Left ventricle myocardium inferior (tissue), 1 donor: ENCODE measurements at regions not wholly inside any gene's neighbourhood (a gene's known extent, or its start where the extent isn't known, plus 50 kb on each side); places are given as distances from the start of the nearest gene placed in this dataset.

Experiments used
- DNase-seq: peaks from one replicate; pipeline ENCODE4 v3.0.0-alpha.2; 2020
- H3K27ac ChIP-seq: fragments of 200-600 bp; replicated peaks from 2 replicates; pipeline ENCODE4 v1.8.0; 2021
- H3K27me3 ChIP-seq: fragments of 200-600 bp; 2 replicates; pipeline ENCODE4 v1.8.0; 2021; ENCODE audit warnings: low read depth
- H3K36me3 ChIP-seq: fragments of 200-600 bp; 2 replicates; pipeline ENCODE4 v1.8.0; 2021
- H3K4me1 ChIP-seq: fragments of 200-600 bp; 2 replicates; pipeline ENCODE4 v1.8.0; 2021
- H3K4me3 ChIP-seq: fragments of 200-600 bp; 2 replicates; pipeline ENCODE4 v1.8.0; 2021; ENCODE audit warnings: mild to moderate bottlenecking, moderate library complexity
- H3K9me3 ChIP-seq: fragments of 200-600 bp; replicated peaks from 2 replicates; pipeline ENCODE4 v1.8.0; 2021
- intact Hi-C: fragments of 100-400 bp; cut with micrococcal nuclease; formaldehyde crosslinking; loops from one replicate; pipeline ENCODE4 v1.11.0; 2022
- TF ChIP-seq, protein P1 (sequence below): fragments of 200-600 bp; IDR thresholded peaks from 2 replicates; pipeline ENCODE4 v1.8.0; 2021; ENCODE audit warnings: antibody characterized with exemption, mild to moderate bottlenecking, borderline replicate concordance
- donor health status: DM: no; HTN: yes; CAD: no; lungs with severe emphysema.

DNA sequence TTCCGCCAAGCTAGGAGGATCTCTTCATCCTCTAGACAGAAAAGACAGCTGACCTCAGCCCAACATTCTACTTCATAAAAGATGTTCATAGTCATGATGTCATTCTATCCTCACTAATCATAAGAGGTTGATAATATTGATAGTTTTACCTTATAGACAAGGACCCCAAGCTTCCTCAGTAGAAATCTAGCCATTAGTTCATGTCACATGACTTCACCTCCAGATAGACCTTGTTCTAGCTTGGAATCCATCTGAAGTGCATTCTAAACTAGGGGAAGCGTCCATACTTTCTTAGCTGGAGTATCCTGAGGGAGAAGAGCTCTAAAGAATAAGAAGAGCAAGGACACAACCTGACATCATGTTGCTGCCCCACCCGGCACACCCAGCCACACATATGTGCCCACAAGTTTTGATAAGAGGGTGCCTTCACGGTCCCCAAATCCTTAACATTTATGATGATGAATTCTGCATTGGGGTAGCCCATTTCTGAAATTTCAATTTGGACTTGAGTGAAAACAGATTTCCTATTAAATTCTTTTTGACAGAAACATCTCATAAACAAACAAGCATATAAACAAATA lies 292.5 kb upstream of the STXBP5 start:
- Histone ChIP-seq H3K9me3 (no peaks in the 10 kb centered on the region), H3K36me3 (no peaks in the 10 kb centered on the region), H3K4me1 (peaks cover 24% of the 10 kb centered on the region), H3K4me3 (no peak overlapping the region), H3K27ac (no peak overlapping the region), H3K27me3 (no peaks in the 10 kb centered on the region)
- no peak for DNase-seq
- intact Hi-C loops = no loop called here
- TF ChIP-seq, protein P1, sequence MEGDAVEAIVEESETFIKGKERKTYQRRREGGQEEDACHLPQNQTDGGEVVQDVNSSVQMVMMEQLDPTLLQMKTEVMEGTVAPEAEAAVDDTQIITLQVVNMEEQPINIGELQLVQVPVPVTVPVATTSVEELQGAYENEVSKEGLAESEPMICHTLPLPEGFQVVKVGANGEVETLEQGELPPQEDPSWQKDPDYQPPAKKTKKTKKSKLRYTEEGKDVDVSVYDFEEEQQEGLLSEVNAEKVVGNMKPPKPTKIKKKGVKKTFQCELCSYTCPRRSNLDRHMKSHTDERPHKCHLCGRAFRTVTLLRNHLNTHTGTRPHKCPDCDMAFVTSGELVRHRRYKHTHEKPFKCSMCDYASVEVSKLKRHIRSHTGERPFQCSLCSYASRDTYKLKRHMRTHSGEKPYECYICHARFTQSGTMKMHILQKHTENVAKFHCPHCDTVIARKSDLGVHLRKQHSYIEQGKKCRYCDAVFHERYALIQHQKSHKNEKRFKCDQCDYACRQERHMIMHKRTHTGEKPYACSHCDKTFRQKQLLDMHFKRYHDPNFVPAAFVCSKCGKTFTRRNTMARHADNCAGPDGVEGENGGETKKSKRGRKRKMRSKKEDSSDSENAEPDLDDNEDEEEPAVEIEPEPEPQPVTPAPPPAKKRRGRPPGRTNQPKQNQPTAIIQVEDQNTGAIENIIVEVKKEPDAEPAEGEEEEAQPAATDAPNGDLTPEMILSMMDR = no peak

DNA sequence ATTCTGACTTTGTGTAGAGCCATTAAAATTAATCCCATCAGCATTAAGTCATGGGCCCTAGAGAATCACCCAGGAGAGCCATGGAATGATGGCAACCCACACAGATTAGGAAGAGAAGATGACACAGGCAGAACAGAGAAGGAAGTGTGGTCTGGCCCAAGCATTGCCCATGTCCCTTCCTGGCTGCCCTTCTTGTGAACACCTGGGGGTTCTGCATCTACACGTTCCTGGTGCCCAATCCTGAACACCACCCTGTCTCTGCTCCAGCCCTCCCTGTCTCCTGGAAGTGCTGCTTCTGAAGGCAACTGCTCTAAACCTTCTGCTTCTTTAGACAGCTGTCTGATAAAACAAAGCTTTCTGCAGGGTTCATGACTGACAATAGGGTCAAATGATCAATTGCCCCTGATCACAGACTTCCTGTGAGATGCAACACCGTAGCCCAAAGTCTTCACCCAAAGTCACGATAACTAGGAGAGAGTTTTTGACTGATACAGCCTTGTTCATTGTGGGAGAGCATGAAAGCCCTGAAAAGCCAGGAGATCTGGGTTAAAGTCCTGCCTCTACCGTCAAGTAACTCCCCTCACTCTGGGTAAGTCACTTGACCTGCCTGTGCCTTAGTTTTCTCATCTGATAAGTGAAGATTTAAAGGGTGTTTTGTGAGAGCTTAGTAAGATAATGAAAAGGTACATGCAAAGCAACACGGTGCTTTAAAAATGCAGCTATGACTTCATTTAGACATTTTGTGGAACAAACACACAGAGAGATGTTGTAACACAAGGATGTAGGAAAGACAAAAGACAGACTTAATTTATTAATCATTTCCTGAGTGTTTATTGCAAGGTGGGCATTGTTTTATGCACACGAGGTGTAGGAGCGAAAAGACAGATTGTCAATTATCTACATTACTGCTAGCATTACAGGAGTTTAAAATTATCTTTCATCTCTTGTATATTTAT lies 291.2 kb upstream of the STXBP5 start:
- TF ChIP-seq, protein P1 = no peak
- Histone ChIP-seq H3K36me3 (no peaks in the 10 kb centered on the region), H3K27ac (peak overlapping the region; percentile 79), H3K4me1 (peaks cover 24% of the 10 kb centered on the region), H3K27me3 (no peaks in the 10 kb centered on the region), H3K4me3 (no peak overlapping the region), H3K9me3 (no peaks in the 10 kb centered on the region)
- DNase-seq = no peak
- intact Hi-C loops = no loop called here

DNA sequence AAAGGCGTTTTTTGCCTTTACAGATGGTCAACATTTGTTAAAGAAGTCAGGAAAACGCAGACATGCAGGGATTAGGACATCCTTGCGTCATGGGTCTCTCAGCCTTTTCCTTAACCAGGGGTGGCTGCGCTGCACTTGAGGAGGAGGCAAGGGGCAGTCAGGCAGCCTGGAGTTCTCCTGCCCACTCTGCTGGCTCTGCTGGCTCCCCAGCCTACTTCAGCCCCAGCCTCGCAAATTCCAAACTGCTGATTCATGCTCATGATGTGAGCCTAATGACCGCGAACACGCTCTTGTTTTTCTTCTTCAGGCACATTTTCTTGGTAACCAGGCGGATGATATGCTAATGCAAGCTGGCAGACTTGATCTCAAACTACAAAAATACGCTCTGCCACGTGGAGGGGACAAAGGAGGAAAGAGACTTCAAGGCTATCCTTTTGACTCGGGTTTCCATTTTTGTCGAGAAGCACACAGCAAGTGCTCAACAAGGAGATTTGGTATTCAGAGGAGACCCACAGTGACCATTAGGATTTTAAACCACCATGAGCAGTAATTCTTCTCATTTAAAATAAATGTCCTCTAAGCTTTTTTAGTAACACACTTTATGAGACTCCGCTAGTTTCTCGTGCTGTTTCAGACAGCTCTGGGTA lies 290.3 kb upstream of the STXBP5 start:
- Histone ChIP-seq H3K27me3 (no peaks in the 10 kb centered on the region), H3K9me3 (no peaks in the 10 kb centered on the region), H3K36me3 (no peaks in the 10 kb centered on the region), H3K4me1 (peaks cover 24% of the 10 kb centered on the region), H3K4me3 (peak overlapping the region; percentile 49), H3K27ac (peak overlapping the region; percentile 79)
- peak; percentile 33 for DNase-seq
- TF ChIP-seq, protein P1 = no peak
- intact Hi-C loops = no loop called here

DNA sequence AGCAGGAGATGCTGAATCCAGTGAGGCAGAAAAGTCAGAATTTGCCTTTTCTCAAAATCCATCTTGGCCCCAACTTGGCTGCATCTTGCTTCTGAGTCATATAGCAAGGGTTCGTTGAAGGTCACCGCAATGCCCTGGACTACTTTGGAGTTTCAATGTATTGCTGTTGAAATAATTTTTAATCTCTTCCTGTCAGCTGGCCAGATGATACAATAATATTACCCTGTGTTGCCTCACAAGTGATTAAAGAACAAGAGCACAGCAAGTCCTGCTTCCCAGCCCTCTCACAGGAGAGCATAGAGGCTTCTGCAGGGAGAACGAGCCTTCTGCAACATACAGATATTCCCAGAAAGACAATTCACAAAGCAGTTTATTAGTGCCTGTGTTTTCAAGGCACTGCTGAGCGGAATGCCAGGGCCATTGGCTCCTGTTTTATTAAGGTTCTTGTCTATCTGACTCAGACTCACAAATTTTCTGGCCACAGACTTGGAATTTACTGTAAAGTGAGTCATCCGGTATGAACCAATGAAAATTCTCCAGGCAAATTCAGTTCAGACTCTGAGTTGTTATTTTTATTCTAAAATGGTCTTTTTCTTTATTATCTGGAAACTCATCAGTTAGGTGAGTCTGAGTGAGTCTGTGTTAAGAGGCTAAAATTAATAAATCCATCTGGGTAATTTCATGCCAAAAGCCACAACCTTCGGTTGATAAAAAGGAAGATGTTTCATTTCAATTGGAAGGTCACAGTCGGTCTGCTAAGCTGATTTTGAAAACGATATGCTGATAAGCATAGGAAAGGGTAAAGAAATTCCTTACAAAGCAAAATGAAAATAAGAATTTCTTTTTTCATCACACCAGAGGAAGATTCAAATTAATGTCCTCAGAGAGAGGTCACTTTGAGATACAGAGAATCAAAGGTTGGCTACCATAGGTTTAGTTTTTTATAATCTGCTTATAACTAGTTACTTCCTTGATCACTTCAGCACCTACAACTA lies 289.4 kb upstream of the STXBP5 start:
- DNase-seq = no peak
- H3K9me3 ChIP-seq = no peaks in the 10 kb centered on the region
- TF ChIP-seq, protein P1 = no peak
- no peaks in the 10 kb centered on the region for H3K27me3 ChIP-seq
- peaks cover 24% of the 10 kb centered on the region for H3K4me1 ChIP-seq
- H3K27ac ChIP-seq = peak overlapping the region; percentile 79
- intact Hi-C loops = no loop called here
- peak overlapping the region; percentile 49 for H3K4me3 ChIP-seq
- no peaks in the 10 kb centered on the region for H3K36me3 ChIP-seq

DNA sequence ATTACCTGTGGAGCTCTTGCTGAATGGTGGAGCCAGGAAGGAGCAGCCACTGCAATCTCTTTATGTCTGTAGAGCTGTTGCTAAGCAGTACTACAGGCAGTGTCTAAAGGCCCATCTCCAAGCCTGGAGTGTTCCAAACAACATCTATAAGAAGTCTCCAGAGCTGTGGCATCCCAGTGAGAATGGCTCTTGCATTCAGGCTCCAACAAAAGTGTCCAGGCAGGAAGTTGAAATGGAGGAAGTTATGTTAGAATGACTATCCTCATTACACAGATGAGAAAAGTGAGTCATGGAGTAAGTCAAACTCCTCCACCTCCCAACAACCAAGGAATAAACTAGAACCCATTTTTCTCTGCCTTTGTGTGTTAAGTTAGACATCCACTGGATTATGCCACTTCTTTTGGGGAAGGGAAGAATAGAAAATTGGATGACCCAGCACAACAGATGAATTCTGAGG lies 288.5 kb upstream of the STXBP5 start:
- H3K27me3 ChIP-seq = no peaks in the 10 kb centered on the region
- TF ChIP-seq, protein P1 = no peak

More for the DNA sequence above, 288.5 kb upstream of the STXBP5 start:
- no peak for DNase-seq
- intact Hi-C loops = no loop called here
- H3K27ac ChIP-seq = no peak overlapping the region
- H3K4me3 ChIP-seq = no peak overlapping the region
- H3K4me1 ChIP-seq = peaks cover 24% of the 10 kb centered on the region
- no peaks in the 10 kb centered on the region for H3K36me3 ChIP-seq
- H3K9me3 ChIP-seq = no peaks in the 10 kb centered on the region
